Body of pancreas (tissue), 4 donors: ENCODE measurements at regions not wholly inside any gene's neighbourhood (a gene's known extent, or its start where the extent isn't known, plus 50 kb on each side); places are given as distances from the start of the nearest gene placed in this dataset.

ENCODE experiments used
- CTCF ChIP-seq, 7 experiments: fragments of 450-650 bp in 4 of 7; fragments of 200-600 bp in 3 of 7; sonication (generic) in 3 of 7; IDR thresholded peaks; one replicate each; pipeline ENCODE4 v1.5.1; 2016 to 2019; ENCODE audit warnings: antibody characterized with exemption in 7 of 7
- POLR2A ChIP-seq, 3 donors: fragments of 450-650 bp; IDR thresholded peaks; one replicate each; pipeline ENCODE4 v1.6.1; 2016; ENCODE audit warnings: antibody characterized with exemption in 3 of 3, mild to moderate bottlenecking in 2 of 3

- TF ChIP-seq CTCF (IDR thresholded peaks at IDR 0.05) = no peak
- no peak for TF ChIP-seq POLR2A (IDR thresholded peaks at IDR 0.05)
Measured at GRCh38 chr9:88224938-88225337, 86.7 kb upstream of the SPATA31C2 start.
